Astrocyte (in vitro differentiated cells and primary cell): ENCODE measurements at regions not wholly inside any gene's neighbourhood (a gene's known extent, or its start where the extent isn't known, plus 50 kb on each side); places are given as distances from the start of the nearest gene placed in this dataset.

Experiments
- DNase-seq: peaks from one replicate; pipeline ENCODE4 v3.0.0-alpha.2; 2010; ENCODE audit warnings: low read depth
- FAIRE-seq: peaks from 2 replicates; lab custom pipeline; 2011; peaks lifted over from hg19 to GRCh38; lab: Jason Lieb, UNC
- H2AFZ ChIP-seq: 2 replicates; pipeline ENCODE4 v1.6.0; 2012; ENCODE audit warnings: low read depth, low read length, inconsistent platforms
- H3K27ac ChIP-seq: 2 replicates; pipeline ENCODE4 v1.5.1; 2011; ENCODE audit warnings: low read depth, low read length, inconsistent platforms
- H3K27me3 ChIP-seq: 2 replicates; pipeline ENCODE4 v1.6.0; 2011; ENCODE audit warnings: low read length, inconsistent platforms; ENCODE audit not compliant: insufficient read depth
- H3K36me3 ChIP-seq: 2 replicates; pipeline ENCODE4 v1.5.1; 2011; ENCODE audit warnings: low read length, inconsistent platforms; ENCODE audit not compliant: insufficient read depth
- H3K4me1 ChIP-seq: 2 replicates; pipeline ENCODE4 v1.5.1; 2011; ENCODE audit warnings: low read length, inconsistent platforms; ENCODE audit not compliant: insufficient read depth
- H3K4me2 ChIP-seq: 2 replicates; pipeline ENCODE4 v1.6.0; 2012; ENCODE audit warnings: low read length, inconsistent platforms
- H3K4me3 ChIP-seq: 2 replicates; pipeline ENCODE4 v1.5.1; 2011; ENCODE audit warnings: low read depth, mild to moderate bottlenecking, low read length, inconsistent platforms; ENCODE audit not compliant: insufficient read depth
- H3K79me2 ChIP-seq: 2 replicates; pipeline ENCODE4 v1.6.0; 2012; ENCODE audit warnings: mild to moderate bottlenecking, low read length, inconsistent platforms; ENCODE audit not compliant: insufficient read depth
- H3K9ac ChIP-seq: 2 replicates; pipeline ENCODE4 v1.6.0; 2012; ENCODE audit warnings: mild to moderate bottlenecking, low read length, inconsistent platforms
- H3K9me3 ChIP-seq: 2 replicates; pipeline ENCODE4 v1.5.1; 2012; ENCODE audit warnings: low read depth, mild to moderate bottlenecking, low read length, inconsistent platforms; ENCODE audit not compliant: insufficient read depth
- H4K20me1 ChIP-seq: 2 replicates; pipeline ENCODE4 v1.6.0; 2012; ENCODE audit warnings: low read length, inconsistent platforms; ENCODE audit not compliant: insufficient read depth
- H3K27ac Mint-ChIP-seq: one replicate; pipeline ENCODE4 v1.8.0; 2021; ENCODE audit warnings: mild to moderate bottlenecking, mixed read lengths; ENCODE audit not compliant: unreplicated experiment
- H3K27me3 Mint-ChIP-seq: one replicate; pipeline ENCODE4 v1.8.0; 2021; ENCODE audit warnings: low read depth, mixed read lengths; ENCODE audit not compliant: unreplicated experiment
- H3K36me3 Mint-ChIP-seq: one replicate; pipeline ENCODE4 v1.8.0; 2021; ENCODE audit warnings: low read depth, mixed read lengths; ENCODE audit not compliant: unreplicated experiment
- H3K4me1 Mint-ChIP-seq: one replicate; pipeline ENCODE4 v1.8.0; 2021; ENCODE audit warnings: low read depth, mixed read lengths; ENCODE audit not compliant: unreplicated experiment
- H3K4me3 Mint-ChIP-seq: one replicate; pipeline ENCODE4 v1.8.0; 2021; ENCODE audit warnings: mild to moderate bottlenecking, moderate library complexity, mixed read lengths; ENCODE audit not compliant: unreplicated experiment
- H3K9me3 Mint-ChIP-seq: one replicate; pipeline ENCODE4 v1.8.0; 2021; ENCODE audit warnings: mild to moderate bottlenecking, mixed read lengths; ENCODE audit not compliant: unreplicated experiment
- EZH2 ChIP-seq: IDR thresholded peaks from 2 replicates; pipeline ENCODE4 v1.6.1; 2012; ENCODE audit warnings: mild to moderate bottlenecking, low read length, inconsistent platforms; ENCODE audit not compliant: insufficient read depth
- TF ChIP-seq, protein P1 (sequence below): IDR thresholded peaks from 2 replicates; pipeline ENCODE4 v1.5.1; 2011; ENCODE audit warnings: low read depth, mild to moderate bottlenecking, inconsistent platforms, low read length, moderate library complexity; ENCODE audit not compliant: insufficient read depth

DNA sequence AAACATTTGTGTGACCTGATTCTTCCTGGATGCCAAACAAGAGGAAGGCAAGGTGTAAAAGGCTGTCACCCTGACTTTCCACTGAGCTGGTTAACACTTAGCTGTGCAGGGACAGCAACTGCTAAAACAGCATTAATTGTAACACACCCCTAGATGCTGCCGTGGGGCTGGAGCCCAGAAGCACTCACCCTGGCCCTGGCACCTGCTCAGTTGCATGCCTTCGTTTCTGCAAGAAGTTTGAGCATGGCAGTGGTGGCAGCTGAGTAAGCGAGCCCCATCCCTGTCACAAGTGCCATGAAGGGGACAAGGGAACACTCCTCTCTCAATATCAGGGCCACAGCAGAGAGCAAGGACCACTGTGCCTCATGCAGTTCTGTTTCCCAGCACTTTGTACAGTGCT lies 330.2 kb downstream of the TMEM114 start:
- Histone ChIP-seq H3K9me3 (peaks cover 3% of the 10 kb centered on the region), H3K27ac (no peak overlapping the region), H3K9ac (no peak overlapping the region), H2AFZ (no peak overlapping the region), H3K4me2 (no peak overlapping the region), H3K27me3 (no peaks in the 10 kb centered on the region), H3K4me3 (no peak overlapping the region), H3K4me1 (no peaks in the 10 kb centered on the region), H4K20me1 (no peaks in the 10 kb centered on the region), H3K36me3 (no peaks in the 10 kb centered on the region), H3K79me2 (no peaks in the 10 kb centered on the region)
- DNase-seq (no peak), FAIRE-seq (no peak)
- Mint-ChIP-seq H3K27ac (no peak overlapping the region), H3K4me3 (no peak overlapping the region), H3K36me3 (no peaks in the 10 kb centered on the region), H3K9me3 (peaks cover 5% of the 10 kb centered on the region), H3K4me1 (no peaks in the 10 kb centered on the region), H3K27me3 (peaks cover 8% of the 10 kb centered on the region)
- TF ChIP-seq, protein P1, sequence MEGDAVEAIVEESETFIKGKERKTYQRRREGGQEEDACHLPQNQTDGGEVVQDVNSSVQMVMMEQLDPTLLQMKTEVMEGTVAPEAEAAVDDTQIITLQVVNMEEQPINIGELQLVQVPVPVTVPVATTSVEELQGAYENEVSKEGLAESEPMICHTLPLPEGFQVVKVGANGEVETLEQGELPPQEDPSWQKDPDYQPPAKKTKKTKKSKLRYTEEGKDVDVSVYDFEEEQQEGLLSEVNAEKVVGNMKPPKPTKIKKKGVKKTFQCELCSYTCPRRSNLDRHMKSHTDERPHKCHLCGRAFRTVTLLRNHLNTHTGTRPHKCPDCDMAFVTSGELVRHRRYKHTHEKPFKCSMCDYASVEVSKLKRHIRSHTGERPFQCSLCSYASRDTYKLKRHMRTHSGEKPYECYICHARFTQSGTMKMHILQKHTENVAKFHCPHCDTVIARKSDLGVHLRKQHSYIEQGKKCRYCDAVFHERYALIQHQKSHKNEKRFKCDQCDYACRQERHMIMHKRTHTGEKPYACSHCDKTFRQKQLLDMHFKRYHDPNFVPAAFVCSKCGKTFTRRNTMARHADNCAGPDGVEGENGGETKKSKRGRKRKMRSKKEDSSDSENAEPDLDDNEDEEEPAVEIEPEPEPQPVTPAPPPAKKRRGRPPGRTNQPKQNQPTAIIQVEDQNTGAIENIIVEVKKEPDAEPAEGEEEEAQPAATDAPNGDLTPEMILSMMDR: no peak
- no peak for TF ChIP-seq EZH2

DNA sequence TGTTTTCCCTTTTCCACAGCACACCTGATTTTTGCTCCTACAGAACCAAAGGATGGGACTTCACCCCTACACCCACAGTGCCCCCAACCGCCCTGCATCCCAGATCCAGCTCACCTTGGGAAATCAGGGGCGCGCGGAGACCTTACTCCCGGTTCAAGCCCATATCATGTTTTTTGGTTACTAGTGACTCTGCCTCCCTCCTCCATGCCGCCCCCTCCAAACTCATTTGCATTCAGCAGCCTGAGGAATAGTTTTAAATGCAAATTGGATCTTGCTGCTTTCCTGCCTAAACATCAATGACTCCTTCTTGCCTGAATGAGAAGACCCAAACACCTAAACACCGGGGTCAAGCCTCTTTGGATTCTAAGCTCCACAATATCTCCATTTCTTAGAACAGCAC lies 331.8 kb downstream of the TMEM114 start:
- peaks cover 5% of the 10 kb centered on the region for H3K9me3 Mint-ChIP-seq
- DNase-seq (no peak), FAIRE-seq (no peak)
- H3K4me1 Mint-ChIP-seq: no peaks in the 10 kb centered on the region
- H3K4me3 Mint-ChIP-seq: no peak overlapping the region
- H3K27me3 ChIP-seq: no peaks in the 10 kb centered on the region
- TF ChIP-seq, protein P1: no peak
- no peak for TF ChIP-seq EZH2
- H3K79me2 ChIP-seq: no peaks in the 10 kb centered on the region
- H3K27ac ChIP-seq: no peak overlapping the region
- no peak overlapping the region for H3K4me2 ChIP-seq
- peaks cover 6% of the 10 kb centered on the region for H3K9me3 ChIP-seq
- H3K27me3 Mint-ChIP-seq: peaks cover 8% of the 10 kb centered on the region
- no peak overlapping the region for H3K4me3 ChIP-seq
- H3K9ac ChIP-seq: no peak overlapping the region
- no peak overlapping the region for H2AFZ ChIP-seq
- H3K27ac Mint-ChIP-seq: no peak overlapping the region
- H4K20me1 ChIP-seq: no peaks in the 10 kb centered on the region
- H3K4me1 ChIP-seq: no peaks in the 10 kb centered on the region
- H3K36me3 ChIP-seq: no peaks in the 10 kb centered on the region
- H3K36me3 Mint-ChIP-seq: no peaks in the 10 kb centered on the region

DNA sequence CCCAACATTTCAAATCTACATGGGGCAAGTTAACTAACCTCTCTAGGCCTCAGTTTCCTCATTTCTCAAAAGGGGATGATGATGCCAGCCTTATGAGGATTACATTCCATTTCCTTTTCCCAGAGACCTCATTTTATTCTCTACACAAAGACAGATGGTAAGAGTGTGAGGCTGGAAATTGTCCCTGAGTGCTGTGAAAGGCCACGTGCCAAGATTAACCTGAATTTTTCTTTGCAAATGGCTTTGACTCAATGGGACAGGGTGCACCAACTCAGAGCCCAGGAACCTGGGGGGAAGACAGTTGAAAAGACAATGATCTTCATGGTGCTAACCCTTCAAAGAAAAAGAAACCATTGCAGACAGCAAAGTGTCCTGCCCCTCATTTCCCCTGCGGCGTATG lies 332.8 kb downstream of the TMEM114 start:
- Histone ChIP-seq H3K36me3 (no peaks in the 10 kb centered on the region), H3K9ac (no peak overlapping the region), H3K27me3 (no peaks in the 10 kb centered on the region), H4K20me1 (no peaks in the 10 kb centered on the region), H2AFZ (no peak overlapping the region), H3K79me2 (no peaks in the 10 kb centered on the region), H3K4me3 (no peak overlapping the region), H3K4me2 (no peak overlapping the region), H3K9me3 (peaks cover 6% of the 10 kb centered on the region), H3K27ac (no peak overlapping the region), H3K4me1 (no peaks in the 10 kb centered on the region)
- TF ChIP-seq, protein P1: no peak
- TF ChIP-seq EZH2: no peak
- no peak overlapping the region for H3K27ac Mint-ChIP-seq
- FAIRE-seq (no peak), DNase-seq (no peak)
- H3K27me3 Mint-ChIP-seq: peaks cover 8% of the 10 kb centered on the region
- H3K4me1 Mint-ChIP-seq: no peaks in the 10 kb centered on the region
- no peaks in the 10 kb centered on the region for H3K36me3 Mint-ChIP-seq
- no peak overlapping the region for H3K4me3 Mint-ChIP-seq
- peaks cover 5% of the 10 kb centered on the region for H3K9me3 Mint-ChIP-seq
